Neural progenitor cell (in vitro differentiated cells): ENCODE measurements at regions not wholly inside any gene's neighbourhood (a gene's known extent, or its start where the extent isn't known, plus 50 kb on each side); places are given as distances from the start of the nearest gene placed in this dataset.

Experiments used
- DNase-seq: peaks from one replicate; pipeline ENCODE4 v3.0.0-alpha.2; 2016; ENCODE audit warnings: low spot score
- H2AFZ ChIP-seq: fragments of 200-600 bp; sonication (generic); replicated peaks from 2 replicates; pipeline ENCODE4 v1.6.1; 2016; ENCODE audit warnings: antibody characterized with exemption
- H3F3A ChIP-seq: fragments of 200-600 bp; sonication (generic); 2 replicates; pipeline ENCODE4 v1.6.1; 2016; ENCODE audit warnings: antibody characterized with exemption, low read depth
- H3K27ac ChIP-seq: fragments of 200-600 bp; sonication (generic); 2 replicates; pipeline ENCODE4 v1.5.1; 2016; ENCODE audit warnings: mild to moderate bottlenecking
- H3K27me3 ChIP-seq: fragments of 200-600 bp; sonication (generic); 2 replicates; pipeline ENCODE4 v1.6.1; 2016; ENCODE audit warnings: mild to moderate bottlenecking, moderate library complexity
- H3K36me3 ChIP-seq: fragments of 200-600 bp; sonication (generic); 2 replicates; pipeline ENCODE4 v1.5.1; 2016
- H3K4me1 ChIP-seq: fragments of 200-600 bp; sonication (generic); 2 replicates; pipeline ENCODE4 v1.6.1; 2016; ENCODE audit warnings: mixed run types
- H3K4me2 ChIP-seq: fragments of 200-600 bp; sonication (generic); 2 replicates; pipeline ENCODE4 v1.6.1; 2016
- H3K4me3 ChIP-seq: fragments of 200-600 bp; sonication (generic); 2 replicates; pipeline ENCODE4 v1.5.1; 2016
- H3K79me2 ChIP-seq: fragments of 200-600 bp; sonication (generic); 2 replicates; pipeline ENCODE4 v1.6.1; 2016; ENCODE audit warnings: low read depth
- H3K9ac ChIP-seq: fragments of 200-600 bp; sonication (generic); 2 replicates; pipeline ENCODE4 v1.6.1; 2016
- H3K9me3 ChIP-seq: fragments of 200-600 bp; sonication (generic); 2 replicates; pipeline ENCODE4 v1.5.1; 2016; ENCODE audit warnings: low read depth
- H4K20me1 ChIP-seq: fragments of 200-600 bp; sonication (generic); 2 replicates; pipeline ENCODE4 v1.6.1; 2016; ENCODE audit warnings: low read depth
- H3K27ac Mint-ChIP-seq: 3 replicates; pipeline ENCODE4 v1.8.0; 2021; ENCODE audit warnings: mixed read lengths
- H3K27me3 Mint-ChIP-seq: 2 replicates; pipeline ENCODE4 v1.8.0; 2022; ENCODE audit warnings: low read depth, mild to moderate bottlenecking, inconsistent platforms, moderate library complexity, mixed read lengths; ENCODE audit not compliant: insufficient read depth
- H3K36me3 Mint-ChIP-seq: 3 replicates; pipeline ENCODE4 v1.8.0; 2021; ENCODE audit warnings: mixed read lengths
- H3K4me1 Mint-ChIP-seq: 3 replicates; pipeline ENCODE4 v1.8.0; 2021; ENCODE audit warnings: mixed read lengths
- H3K4me3 Mint-ChIP-seq: 3 replicates; pipeline ENCODE4 v1.8.0; 2021; ENCODE audit warnings: mild to moderate bottlenecking, moderate library complexity, mixed read lengths
- H3K9me3 Mint-ChIP-seq: 3 replicates; pipeline ENCODE4 v1.8.0; 2020; ENCODE audit warnings: mixed read lengths
- CTCF ChIP-seq: fragments of 200-600 bp; sonication (generic); IDR thresholded peaks from 2 replicates; pipeline ENCODE4 v1.5.1; 2017; ENCODE audit warnings: antibody characterized with exemption, mild to moderate bottlenecking
- EZH2 ChIP-seq: fragments of 200-600 bp; sonication (generic); IDR thresholded peaks from 2 replicates; pipeline ENCODE4 v1.6.1; 2017; ENCODE audit warnings: antibody characterized with exemption, mild to moderate bottlenecking, moderate library complexity
- EZH2phosphoT487 ChIP-seq: fragments of 200-600 bp; sonication (generic); IDR thresholded peaks from 2 replicates; pipeline ENCODE4 v1.6.1; 2017; ENCODE audit warnings: antibody characterized with exemption

- peaks cover 10% of the 10 kb centered on the region for H3K4me1 Mint-ChIP-seq
- Histone ChIP-seq H2AFZ (no peak overlapping the region), H3K4me2 (no peak overlapping the region), H3K4me1 (no peaks in the 10 kb centered on the region), H3K4me3 (no peak overlapping the region), H3K36me3 (no peaks in the 10 kb centered on the region), H3K27me3 (no peaks in the 10 kb centered on the region), H3K27ac (no peak overlapping the region), H4K20me1 (no peaks in the 10 kb centered on the region), H3K79me2 (no peaks in the 10 kb centered on the region), H3K9me3 (no peaks in the 10 kb centered on the region), H3F3A (no peaks in the 10 kb centered on the region), H3K9ac (no peak overlapping the region)
- H3K27ac Mint-ChIP-seq: no peak overlapping the region
- H3K4me3 Mint-ChIP-seq: no peak overlapping the region
- peak; percentile 18 for DNase-seq
- no peaks in the 10 kb centered on the region for H3K36me3 Mint-ChIP-seq
- peaks cover 3% of the 10 kb centered on the region for H3K27me3 Mint-ChIP-seq
- no peak for TF ChIP-seq EZH2phosphoT487
- no peak for TF ChIP-seq EZH2
- TF ChIP-seq CTCF: no peak
- no peaks in the 10 kb centered on the region for H3K9me3 Mint-ChIP-seq
Observed at GRCh38 chr11:29124470-29124869, 892.4 kb downstream of the KCNA4 start.

GRCh38 chr11:29119707-29120618 lies 896.9 kb downstream of the KCNA4 start:
- H3K27ac ChIP-seq: no peak overlapping the region
- H3K27ac Mint-ChIP-seq: no peak overlapping the region

GRCh38 chr11:29119116-29119515 lies 897.7 kb downstream of the KCNA4 start:
- no peak for TF ChIP-seq EZH2
- no peak for TF ChIP-seq CTCF
- no peak for TF ChIP-seq EZH2phosphoT487
- Histone ChIP-seq H3K27me3 (no peaks in the 10 kb centered on the region), H3K9ac (no peak overlapping the region), H3F3A (no peaks in the 10 kb centered on the region), H3K27ac (no peak overlapping the region), H3K79me2 (no peaks in the 10 kb centered on the region), H2AFZ (no peak overlapping the region), H3K4me2 (no peak overlapping the region), H3K9me3 (no peaks in the 10 kb centered on the region), H4K20me1 (no peaks in the 10 kb centered on the region), H3K36me3 (no peaks in the 10 kb centered on the region), H3K4me3 (no peak overlapping the region), H3K4me1 (no peaks in the 10 kb centered on the region)
- Mint-ChIP-seq H3K27me3 (peaks cover 3% of the 10 kb centered on the region), H3K4me3 (no peak overlapping the region), H3K27ac (no peak overlapping the region), H3K9me3 (no peaks in the 10 kb centered on the region), H3K4me1 (no peaks in the 10 kb centered on the region), H3K36me3 (no peaks in the 10 kb centered on the region)
- DNase-seq: no peak

More at GRCh38 chr11:29119707-29120618, 896.9 kb downstream of the KCNA4 start:
- H3K4me2 ChIP-seq: no peak overlapping the region
- no peak overlapping the region for H3K4me3 ChIP-seq
- H4K20me1 ChIP-seq: no peaks in the 10 kb centered on the region
- H3K9ac ChIP-seq: no peak overlapping the region
- no peaks in the 10 kb centered on the region for H3K9me3 ChIP-seq
- no peaks in the 10 kb centered on the region for H3K27me3 ChIP-seq
- no peaks in the 10 kb centered on the region for H3K36me3 Mint-ChIP-seq
- peaks cover 3% of the 10 kb centered on the region for H3K27me3 Mint-ChIP-seq
- H3K4me1 ChIP-seq: no peaks in the 10 kb centered on the region
- no peaks in the 10 kb centered on the region for H3F3A ChIP-seq
- H2AFZ ChIP-seq: no peak overlapping the region
- H3K9me3 Mint-ChIP-seq: no peaks in the 10 kb centered on the region
- H3K79me2 ChIP-seq: no peaks in the 10 kb centered on the region
- no peaks in the 10 kb centered on the region for H3K36me3 ChIP-seq
- H3K4me1 Mint-ChIP-seq: peaks cover 4% of the 10 kb centered on the region
- TF ChIP-seq EZH2 (no peak), EZH2phosphoT487 (no peak), CTCF (no peak)
- no peak overlapping the region for H3K4me3 Mint-ChIP-seq
- no peak for DNase-seq
